HG03521 (cell line): ENCODE measurements at regions not wholly inside any gene's neighbourhood (a gene's known extent, or its start where the extent isn't known, plus 50 kb on each side); places are given as distances from the start of the nearest gene placed in this dataset.
"Not testable (repeated sequence)": the region's sequence is repeated elsewhere in the genome, so short reads cannot be mapped to it uniquely, and the experiment has no call there.

ENCODE experiments used
- ATAC-seq: cut with Tn5 transposase; IDR thresholded peaks from one replicate; pipeline ENCODE4 v1.9.1; 2021; ENCODE audit warnings: mild to moderate bottlenecking, moderate library complexity; ENCODE audit not compliant: unreplicated experiment

DNA sequence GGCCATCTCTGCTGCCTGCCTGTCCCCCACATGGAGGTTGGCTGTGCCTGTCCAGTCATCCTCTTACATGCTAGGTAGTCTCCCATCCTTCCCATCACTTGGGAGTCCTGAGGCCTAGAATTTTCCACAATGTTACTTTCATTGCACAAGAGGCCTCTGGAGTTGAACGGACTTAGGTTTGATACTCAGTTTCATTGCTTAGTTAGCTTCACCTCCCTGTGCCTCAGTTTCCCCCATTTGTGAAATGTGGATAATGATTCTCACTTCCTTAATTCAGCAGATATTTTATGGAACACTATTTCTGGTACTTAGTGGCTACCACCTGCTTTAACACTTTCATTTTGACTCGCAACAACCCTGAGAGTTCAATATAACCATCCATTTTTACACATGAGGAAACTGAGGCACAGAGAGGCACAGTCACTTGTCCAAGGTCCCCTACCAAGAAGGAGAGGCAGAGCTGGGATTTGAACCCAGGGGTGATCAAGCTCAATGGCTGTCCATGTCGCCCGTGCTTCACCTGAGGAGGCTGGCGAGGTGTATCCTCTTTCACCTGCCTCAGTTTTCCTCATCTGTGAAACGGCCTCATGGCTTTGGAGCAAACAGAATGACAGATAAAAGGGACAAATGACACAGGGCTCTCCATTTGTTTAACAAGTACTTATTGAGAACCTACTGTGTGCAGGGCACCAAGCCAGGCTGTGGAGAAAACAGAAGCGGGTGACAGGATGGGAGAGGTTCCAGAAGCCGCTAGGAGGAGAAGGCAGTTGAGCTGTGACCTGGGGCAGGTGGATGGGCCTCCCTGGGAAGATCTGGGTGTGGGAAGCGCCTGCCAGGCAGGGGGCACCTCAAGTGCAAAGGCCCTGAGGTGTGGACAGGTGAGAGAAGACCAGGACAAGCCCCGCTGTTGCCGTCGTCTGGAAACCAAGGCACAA is 154.3 kb upstream of the PTPN1 start:
- no peak for ATAC-seq

GRCh38 chr20:50356525-50356885 is 153.7 kb upstream of the PTPN1 start:
- ATAC-seq = no peak

DNA sequence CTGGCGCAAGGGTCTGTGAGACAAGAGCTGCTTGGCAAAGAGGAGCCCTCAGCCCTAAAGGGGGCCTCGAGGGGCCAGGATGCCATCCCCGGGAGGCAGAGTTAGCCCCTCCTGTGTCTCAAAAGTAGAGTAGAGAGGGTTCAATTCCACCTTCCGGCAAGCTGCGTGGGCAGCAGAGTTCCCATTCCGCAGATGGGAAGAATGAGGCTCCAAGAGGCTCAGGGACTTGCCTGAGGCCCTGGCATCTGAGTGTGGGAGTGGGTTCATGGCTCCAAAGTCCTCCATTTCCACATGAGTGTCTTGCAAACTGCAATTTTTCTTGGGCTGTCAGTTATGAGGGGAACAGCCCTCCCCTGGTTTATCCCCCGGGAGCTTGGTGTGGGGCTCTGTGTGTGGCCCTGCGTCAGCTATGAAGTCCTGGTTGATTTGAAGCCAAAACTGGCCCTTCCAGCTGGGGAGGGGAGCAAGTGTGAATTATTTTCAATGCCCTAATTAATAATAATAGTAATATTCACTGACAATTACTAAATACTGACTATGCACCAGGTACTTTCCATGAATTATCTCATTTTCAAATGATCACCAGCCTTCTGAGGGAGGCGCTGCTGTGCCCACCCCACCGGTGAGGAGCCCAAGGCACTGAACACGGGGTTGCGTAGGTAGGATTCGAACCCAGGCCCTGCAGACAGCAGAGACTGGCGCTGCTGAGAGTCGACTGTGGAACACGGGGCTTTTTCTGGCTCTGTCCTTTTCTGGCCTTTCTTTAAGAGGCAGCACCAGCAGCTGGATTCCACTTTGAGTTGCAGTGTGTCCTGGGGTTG is 153.0 kb upstream of the PTPN1 start:
- ATAC-seq = no peak

- no peak for ATAC-seq
Measured at GRCh38 chr20:50357783-50358161, 152.4 kb upstream of the PTPN1 start.

GRCh38 chr20:50358166-50358565 is 152.0 kb upstream of the PTPN1 start:
- ATAC-seq = no peak

GRCh38 chr20:50358971-50359370 is 151.2 kb upstream of the PTPN1 start:
- ATAC-seq = no peak

DNA sequence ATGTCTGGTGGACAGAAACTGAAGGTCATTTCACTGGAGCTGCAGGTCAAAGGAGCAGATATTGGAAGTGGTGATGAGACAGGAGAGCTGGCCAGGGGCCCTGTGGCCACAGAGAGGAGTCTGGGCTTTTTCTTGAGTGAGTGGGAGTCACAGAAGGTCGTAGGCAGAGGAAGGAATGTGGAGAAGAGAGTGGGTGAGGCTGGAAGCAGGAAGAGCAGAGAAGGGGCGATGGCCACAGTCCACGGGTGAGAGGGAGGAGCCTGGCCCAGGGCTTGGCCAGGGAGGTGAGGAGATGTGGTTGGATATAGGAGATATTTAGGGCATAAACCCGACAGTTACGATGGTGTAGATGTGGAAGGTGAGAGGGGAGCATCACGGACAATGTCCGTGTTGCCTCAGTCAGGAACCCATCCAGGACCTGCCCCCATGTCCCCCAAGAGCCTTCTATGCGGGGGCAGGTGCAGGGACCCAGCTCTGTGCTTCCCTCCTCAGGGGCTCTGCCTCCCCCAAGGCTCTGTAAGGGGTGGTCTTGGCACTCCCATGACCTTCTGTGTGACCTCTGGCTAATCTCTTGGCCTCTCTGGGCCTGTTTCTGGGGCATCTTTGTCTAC is 150.5 kb upstream of the PTPN1 start:
- ATAC-seq = no peak

- no peak for ATAC-seq
Measured at GRCh38 chr20:50360218-50360672, 149.9 kb upstream of the PTPN1 start.

DNA sequence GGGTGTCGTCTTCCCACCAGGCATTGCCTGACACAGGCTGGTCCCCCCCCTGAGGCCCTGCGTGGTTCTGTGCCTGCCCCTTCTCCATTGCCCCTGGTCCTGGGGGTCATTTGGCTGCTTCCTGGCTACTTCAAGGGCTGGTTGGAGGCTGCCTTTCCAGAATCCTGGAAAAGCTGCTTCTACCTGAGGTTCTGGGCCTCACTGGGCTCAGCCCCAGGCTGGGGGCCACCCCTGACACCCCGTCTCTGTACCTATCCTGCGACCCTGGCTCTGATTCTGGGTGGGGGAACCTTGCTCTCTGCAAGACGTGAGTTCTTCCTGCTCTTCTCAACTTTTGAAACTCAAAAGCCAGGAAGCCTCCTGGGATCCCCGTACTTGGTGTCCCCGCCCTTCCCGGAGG is 149.3 kb upstream of the PTPN1 start:
- ATAC-seq = no peak

- ATAC-seq = not testable (repeated sequence)
Measured at GRCh38 chr20:50362177-50362576, 148.0 kb upstream of the PTPN1 start.

- ATAC-seq = no peak
Measured at GRCh38 chr20:50363027-50363426, 147.2 kb upstream of the PTPN1 start.

- no peak for ATAC-seq
Measured at GRCh38 chr20:50363479-50363878, 146.7 kb upstream of the PTPN1 start.

DNA sequence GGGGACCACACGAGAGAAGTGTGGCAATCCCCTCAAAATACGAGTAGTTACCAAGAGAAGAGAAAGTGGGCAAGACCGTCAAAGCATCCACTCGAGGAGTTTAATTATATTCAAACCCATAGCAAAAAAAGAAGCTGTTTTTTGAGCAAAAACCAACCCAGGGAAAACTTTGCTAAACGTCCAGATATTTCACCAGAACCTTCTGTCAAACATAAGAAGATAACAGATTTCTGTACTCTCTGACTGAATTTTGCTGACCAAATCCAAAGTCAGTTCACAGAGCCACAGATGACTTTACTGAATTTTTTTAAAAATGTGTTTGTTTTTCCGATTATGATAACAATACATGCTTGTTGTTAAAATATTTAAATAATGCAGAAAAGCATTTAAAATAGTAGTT is 145.6 kb upstream of the PTPN1 start:
- ATAC-seq = no peak

DNA sequence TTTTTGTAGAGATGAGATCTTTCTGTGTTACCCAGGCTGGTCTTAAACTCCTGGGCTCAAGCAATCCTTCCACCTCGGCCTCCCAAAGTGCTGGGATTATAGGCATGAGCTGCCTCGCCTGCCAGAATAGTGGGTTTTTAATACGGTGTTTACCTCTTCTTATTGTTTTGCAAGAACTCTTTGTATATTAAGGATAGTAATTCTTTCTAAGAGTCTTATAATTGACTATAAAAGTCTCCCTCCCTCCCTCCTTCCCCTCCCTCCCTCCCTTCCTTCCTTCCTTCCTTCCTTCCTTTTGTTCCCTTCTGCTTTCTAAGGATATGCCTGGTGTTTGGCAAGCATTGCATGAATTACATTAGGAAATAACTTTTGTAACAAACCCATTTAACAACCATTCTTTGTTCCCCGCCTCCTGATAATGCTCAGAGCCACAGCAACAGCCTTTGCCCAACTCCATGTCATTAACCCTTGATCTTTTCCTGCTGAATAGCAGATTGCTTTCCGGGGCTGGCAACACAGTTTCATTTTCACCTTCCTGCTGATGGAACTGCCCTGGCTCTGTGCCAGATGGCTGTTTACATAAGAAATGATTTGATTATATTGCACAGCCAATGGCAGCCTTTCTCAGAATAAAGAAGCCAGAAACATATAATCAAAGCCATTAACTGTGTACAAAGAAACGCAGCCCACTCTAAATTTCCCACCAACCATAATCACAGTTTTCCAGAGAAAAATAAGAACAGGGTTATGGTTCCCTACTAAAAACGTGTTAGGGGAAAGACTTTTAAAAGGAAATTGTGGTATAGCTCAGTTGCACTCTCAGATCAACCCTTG is 143.7 kb upstream of the PTPN1 start:
- no peak for ATAC-seq

- no peak for ATAC-seq
Measured at GRCh38 chr20:50367104-50367674, 143.0 kb upstream of the PTPN1 start.

DNA sequence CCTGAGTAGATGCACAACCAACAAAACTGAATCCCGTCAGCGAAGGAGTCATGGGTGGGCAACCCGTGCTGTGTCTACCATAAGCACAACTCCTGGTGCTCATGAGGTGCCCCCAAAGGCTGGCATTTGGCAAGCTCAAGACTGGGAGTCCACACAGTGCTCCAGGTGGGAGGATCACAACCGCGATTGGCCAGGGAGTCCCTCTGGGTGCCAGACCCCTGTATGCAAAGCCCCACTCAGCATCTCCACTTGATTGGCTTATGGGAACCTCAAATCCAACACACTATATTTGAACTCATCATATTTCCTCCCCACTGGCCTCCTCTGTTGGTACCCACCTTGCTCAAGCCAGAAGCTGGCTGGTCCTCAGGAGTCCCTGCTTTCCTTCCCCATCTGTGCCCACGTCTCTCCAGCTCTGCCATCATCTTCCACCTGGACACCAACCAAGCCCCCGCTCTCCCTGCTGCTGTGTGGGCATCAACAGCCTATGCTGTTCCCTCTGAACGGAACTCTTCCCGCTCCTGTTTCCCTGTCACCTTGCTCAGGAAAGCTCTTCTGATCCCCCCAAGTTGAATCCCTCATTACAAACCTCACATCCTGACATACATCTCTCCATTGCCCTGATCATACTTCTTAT is 142.3 kb upstream of the PTPN1 start:
- ATAC-seq = no peak

DNA sequence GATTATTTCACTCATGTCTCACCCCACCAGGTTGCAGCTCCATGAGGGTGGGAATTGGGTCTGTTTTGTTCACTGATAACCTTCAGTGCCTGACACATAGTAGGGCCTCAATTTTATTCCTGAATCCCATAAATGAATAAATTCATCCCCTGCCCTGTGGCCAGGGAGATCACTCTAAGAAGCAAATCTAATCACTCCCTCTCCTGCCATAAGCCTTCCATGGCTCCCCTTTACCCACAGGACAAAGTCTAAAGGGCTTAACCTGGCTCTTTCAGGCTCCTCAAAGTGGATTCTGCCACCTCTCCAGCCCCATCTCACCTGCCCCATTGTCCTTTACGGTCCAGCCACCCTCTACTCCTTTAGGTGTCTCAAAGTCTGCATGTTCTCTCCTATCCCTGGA is 141.8 kb upstream of the PTPN1 start:
- ATAC-seq = no peak

GRCh38 chr20:50368813-50369224 is 141.4 kb upstream of the PTPN1 start:
- ATAC-seq = no peak

GRCh38 chr20:50369225-50370035 is 140.8 kb upstream of the PTPN1 start:
- no peak for ATAC-seq
